Heart right ventricle (tissue), 16 donors: ENCODE measurements at regions not wholly inside any gene's neighbourhood (a gene's known extent, or its start where the extent isn't known, plus 50 kb on each side); places are given as distances from the start of the nearest gene placed in this dataset.

Experiments used
- ATAC-seq, 8 donors: fragments of 200-7000 bp; cut with Tn5 transposase; one replicate each; pipeline ENCODE4 v1.9.1; 2020; ENCODE audit warnings: mild to moderate bottlenecking in 8 of 8, moderate library complexity in 8 of 8, moderate number of reproducible peaks in 1 of 8
- DNase-seq, 2 donors: peaks; one replicate each; pipeline ENCODE4 v3.0.0-alpha.2; 2020
- H3K27ac ChIP-seq, 10 donors: fragments of 200-600 bp; sonication (generic) in 2 of 10; one replicate each; pipeline versions ENCODE4 v1.5.0 to v1.8.0; 2020 to 2022; ENCODE audit warnings: mild to moderate bottlenecking in 3 of 10
- H3K27me3 ChIP-seq, 7 donors: fragments of 200-600 bp; one replicate each; pipeline ENCODE4 v1.8.0; 2021 to 2022; ENCODE audit warnings: mild to moderate bottlenecking in 2 of 7
- H3K36me3 ChIP-seq, 9 donors: fragments of 200-600 bp; sonication (generic) in 1 of 9; one replicate each; pipeline versions ENCODE4 v1.5.0 to v1.8.0; 2020 to 2022; ENCODE audit warnings: mild to moderate bottlenecking in 2 of 9
- H3K4me1 ChIP-seq, 9 donors: fragments of 200-600 bp; sonication (generic) in 1 of 9; one replicate each; pipeline versions ENCODE4 v1.5.0 to v1.8.0; 2020 to 2022; ENCODE audit warnings: mild to moderate bottlenecking in 4 of 9
- H3K4me3 ChIP-seq, 10 donors: fragments of 200-600 bp; sonication (generic) in 2 of 10; one replicate each; pipeline versions ENCODE4 v1.5.0 to v1.8.0; 2020 to 2022; ENCODE audit warnings: mild to moderate bottlenecking in 7 of 10, moderate library complexity in 2 of 10
- H3K9me3 ChIP-seq, 11 donors: fragments of 200-600 bp in 10 of 11; sonication (generic) in 2 of 11; one replicate each; pipeline versions ENCODE4 v1.5.0 to v1.8.0; 2013 to 2022; ENCODE audit warnings: mild to moderate bottlenecking in 2 of 11, control low read depth in 1 of 11, moderate library complexity in 1 of 11
- CTCF ChIP-seq, 9 donors: fragments of 200-600 bp; sonication (generic) in 2 of 9; IDR thresholded peaks; one replicate each; pipeline versions ENCODE4 v1.5.0 to v1.8.0; 2021 to 2022; ENCODE audit warnings: antibody characterized with exemption in 9 of 9, mild to moderate bottlenecking in 5 of 9, moderate library complexity in 1 of 9
- WGBS, 2 donors: extraction: QIAGEN DNeasy Blood & Tissue Kit; methylation state at CpG; one replicate each; pipeline ENCODE4 v1.1.7; 2013; ENCODE audit warnings: inconsistent platforms in 1 of 2; 5-methylcytosine and 5-hydroxymethylcytosine counted together
- intact Hi-C, 10 donors: fragments of 100-400 bp; cut with DNase I; formaldehyde crosslinking; loops; one replicate each; pipeline versions ENCODE4 v1.11.1 to v1.14.2; 2022
- donor health status: Arrhythmogenic right ventricular cardiomyopathy.
- donor health status: ischemic (EF 13 %, LVEDD 7.1; RV severe dilation, severe dysfunction).
- donor health status: healthy with polysubstance abuse.
- donor health status: DM: no; HTN: yes; CAD: no.
- donor health status: DM: no; HTN: no; CAD: no.
- donor health status: ischemic (EF 25% LVEDD 6.9; RV normal size, moderate dysfunction).
- donor health status: ischemic (EF 25% LVEDD 5.7; RV mildly dilated, moderate dysfunction).
- donor health status: healthy.
- donor health status: DM: yes; HTN: yes; CAD: no.
- donor health status: Ischemic cardiomyopathy.
- donor health status: ischemic (EF 35%, LVEDD 5.7; RV mildly dilated, moderate dysfunction).
- donor health status: nonischemic (EF 11% LVEDD 7.7; RV severe dilation, severe dysfunction).
- donor health status: DM: yes; HTN: yes; CAD: no.
- donor health status: PGD.
- donor health status: ischemic (EF 29% LVEDD 5.4; RV normal size, mild dysfunction).
- donor health status: nonischemic (EF 23%, LVEDD 6.1; RV moderate dilation, normal function).

DNA sequence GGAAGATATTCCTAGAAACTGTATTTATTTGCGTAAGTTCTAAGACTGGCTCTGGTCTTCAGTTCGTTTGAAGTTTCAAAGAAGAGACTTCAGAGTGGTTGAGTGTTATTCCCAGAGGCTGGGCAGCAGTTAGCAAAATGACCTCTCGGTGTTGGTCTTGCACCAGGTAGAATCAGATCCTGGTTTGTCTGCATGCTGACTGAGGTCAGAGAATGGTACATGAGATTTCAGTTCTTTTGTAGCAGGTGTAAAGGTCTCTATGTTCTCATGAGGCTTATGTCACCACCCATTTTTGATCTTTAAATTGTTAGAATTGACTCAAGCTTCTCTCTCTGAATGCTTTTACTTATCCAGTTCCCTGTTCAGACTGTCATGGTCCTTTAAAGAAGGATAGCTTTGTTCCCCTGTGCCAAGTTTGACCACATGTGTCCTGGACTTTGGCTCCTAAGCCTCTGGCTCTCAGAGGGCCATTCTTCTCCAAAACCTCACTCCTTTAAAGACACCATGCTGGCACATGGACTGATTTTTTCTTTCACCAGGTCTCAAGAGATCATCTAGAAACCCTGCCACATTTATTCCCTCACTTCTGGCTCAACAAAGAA lies 355.8 kb upstream of the BOD1L1 start:
- Histone ChIP-seq H3K4me1 (peaks cover 0 to 16% (median 12%) of the 10 kb centered on the region in 9 donors), H3K9me3 (no peaks in the 10 kb centered on the region), H3K36me3 (no peaks in the 10 kb centered on the region), H3K27me3 (no peaks in the 10 kb centered on the region), H3K4me3 (no peak overlapping the region), H3K27ac (no peak overlapping the region)
- DNase-seq (no peak), ATAC-seq (no peak)
- WGBS, 2 donors, result 87 to 89% methylated on average over 3 of the region's 3 CpGs
- intact Hi-C loops, result loop anchor here in 1 of 10 donors (5.0 kb wide), 1 partner anchor 326 kb away; no protein-coding TSS in a partner anchor
- TF ChIP-seq CTCF (IDR thresholded peaks at IDR 0.05), result no peak

DNA sequence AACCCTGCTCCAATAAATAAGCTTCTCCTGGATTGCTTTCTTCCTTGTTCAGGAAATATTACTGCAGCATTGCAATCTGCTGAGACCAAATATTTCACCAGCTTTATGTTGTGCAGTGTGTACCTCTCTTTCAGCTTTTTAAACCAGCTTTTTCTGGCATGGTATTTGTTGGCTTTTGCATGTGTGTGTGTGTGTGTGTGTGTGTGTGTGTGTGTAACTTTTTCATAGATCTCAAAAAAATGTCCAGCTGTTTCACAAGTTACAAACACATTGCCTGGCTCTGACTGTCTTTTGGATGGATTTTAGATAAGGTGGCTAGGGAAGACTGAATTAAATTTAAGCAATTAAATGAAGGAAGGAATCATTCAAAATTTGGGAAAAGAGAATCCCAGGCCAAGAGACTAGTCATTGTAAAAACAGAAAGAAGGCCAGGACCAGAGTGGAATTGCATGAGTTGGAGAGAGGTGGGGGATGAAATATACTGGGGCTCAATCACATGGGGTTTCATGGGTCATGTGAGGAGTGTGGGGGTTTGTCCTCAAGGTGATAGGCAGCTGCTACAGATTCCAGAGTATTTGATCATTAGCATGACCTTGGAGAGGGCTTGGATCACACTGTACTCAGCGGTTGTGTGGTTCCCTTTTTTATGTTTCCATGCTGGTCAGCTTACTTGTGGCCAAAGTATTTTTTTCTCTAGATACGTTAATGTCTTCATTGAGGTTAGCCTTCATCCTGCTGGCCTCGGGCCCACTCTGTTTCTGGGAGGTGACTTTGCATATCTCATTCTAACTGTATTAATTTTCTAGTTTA lies 357.7 kb upstream of the BOD1L1 start:
- peak; percentile 39 to 79 (median 66) for ATAC-seq
- H3K4me1 ChIP-seq, result peaks cover 0 to 18% (median 13%) of the 10 kb centered on the region in 9 donors
- DNase-seq, result no peak
- H3K27ac ChIP-seq, result peak overlapping the region in 5 of 10 donors; percentile 16 to 52 (median 23)
- no peaks in the 10 kb centered on the region for H3K27me3 ChIP-seq
- intact Hi-C loops, result loop anchor here in 1 of 10 donors (5.0 kb wide), 1 partner anchor 328 kb away; no protein-coding TSS in a partner anchor
- no peak for TF ChIP-seq CTCF (IDR thresholded peaks at IDR 0.05)
- WGBS, 2 donors, result 12 to 13% methylated on average over 3 of the region's 3 CpGs
- no peaks in the 10 kb centered on the region for H3K36me3 ChIP-seq
- H3K4me3 ChIP-seq, result no peak overlapping the region
- no peaks in the 10 kb centered on the region for H3K9me3 ChIP-seq

DNA sequence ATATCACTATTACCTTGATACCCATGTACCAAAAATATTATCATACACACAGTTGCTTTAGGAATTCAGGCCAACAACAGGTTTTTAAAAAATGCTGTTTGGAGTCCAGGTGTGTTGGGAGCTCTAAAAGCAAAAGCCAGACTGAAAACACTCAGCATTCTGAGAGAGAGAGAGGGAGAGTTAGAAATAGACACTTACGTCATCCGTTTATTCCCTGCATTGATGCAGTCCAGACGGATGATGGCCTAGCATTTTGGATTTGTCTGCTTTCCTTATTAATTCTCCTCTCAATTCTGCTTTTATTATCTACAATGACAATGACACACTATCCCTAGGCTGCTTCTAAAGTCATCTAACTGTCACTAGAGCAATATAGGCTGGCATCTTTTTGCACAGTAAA lies 358.3 kb upstream of the BOD1L1 start:
- Histone ChIP-seq H3K27me3 (no peaks in the 10 kb centered on the region), H3K27ac (peak overlapping the region in 5 of 10 donors; percentile 16 to 52 (median 23)), H3K4me3 (no peak overlapping the region), H3K4me1 (peaks cover 0 to 21% (median 13%) of the 10 kb centered on the region in 9 donors), H3K36me3 (no peaks in the 10 kb centered on the region), H3K9me3 (no peaks in the 10 kb centered on the region)
- TF ChIP-seq CTCF (IDR thresholded peaks at IDR 0.05), result no peak
- peak in 7 of 8 donors; percentile 49 to 92 (median 86) for ATAC-seq
- no peak for DNase-seq
- intact Hi-C loops, result no loop called here
- WGBS, 2 donors, result 26 to 32% methylated on average over 3 of the region's 3 CpGs

- Histone ChIP-seq H3K27me3 (no peaks in the 10 kb centered on the region), H3K27ac (peak overlapping the region in 3 of 10 donors; percentile 23 to 52 (median 49)), H3K9me3 (no peaks in the 10 kb centered on the region), H3K4me1 (peaks cover 0 to 25% (median 15%) of the 10 kb centered on the region in 9 donors), H3K4me3 (no peak overlapping the region), H3K36me3 (no peaks in the 10 kb centered on the region)
- ATAC-seq, result no peak
- WGBS, 2 donors, result 63% methylated on average over 4 of the region's 4 CpGs
- no peak for TF ChIP-seq CTCF (IDR thresholded peaks at IDR 0.05)
- DNase-seq, result no peak
- intact Hi-C loops, result no loop called here
Measured at GRCh38 chr4:13986548-13986947, 359.0 kb upstream of the BOD1L1 start.
